OCI-LY3 (cell line): ENCODE measurements at regions not wholly inside any gene's neighbourhood (a gene's known extent, or its start where the extent isn't known, plus 50 kb on each side); places are given as distances from the start of the nearest gene placed in this dataset.

ENCODE experiments used
- EZH2phosphoT487 ChIP-seq: fragments of 200-600 bp; shearing (Covaris generic); IDR thresholded peaks from 2 replicates; pipeline ENCODE4 v1.6.1; 2018; ENCODE audit warnings: antibody characterized with exemption, mixed run types, low read depth
- TF ChIP-seq, protein P1 (sequence below): fragments of 200-600, 300-600 bp; sonication (generic); IDR thresholded peaks from 2 replicates; pipeline ENCODE4 v1.5.1; 2014; ENCODE audit warnings: antibody characterized with exemption, low read length, low read depth

GRCh38 chr5:58259685-58260152 is 200.2 kb downstream of the PLK2 start:
- TF ChIP-seq, protein P1, sequence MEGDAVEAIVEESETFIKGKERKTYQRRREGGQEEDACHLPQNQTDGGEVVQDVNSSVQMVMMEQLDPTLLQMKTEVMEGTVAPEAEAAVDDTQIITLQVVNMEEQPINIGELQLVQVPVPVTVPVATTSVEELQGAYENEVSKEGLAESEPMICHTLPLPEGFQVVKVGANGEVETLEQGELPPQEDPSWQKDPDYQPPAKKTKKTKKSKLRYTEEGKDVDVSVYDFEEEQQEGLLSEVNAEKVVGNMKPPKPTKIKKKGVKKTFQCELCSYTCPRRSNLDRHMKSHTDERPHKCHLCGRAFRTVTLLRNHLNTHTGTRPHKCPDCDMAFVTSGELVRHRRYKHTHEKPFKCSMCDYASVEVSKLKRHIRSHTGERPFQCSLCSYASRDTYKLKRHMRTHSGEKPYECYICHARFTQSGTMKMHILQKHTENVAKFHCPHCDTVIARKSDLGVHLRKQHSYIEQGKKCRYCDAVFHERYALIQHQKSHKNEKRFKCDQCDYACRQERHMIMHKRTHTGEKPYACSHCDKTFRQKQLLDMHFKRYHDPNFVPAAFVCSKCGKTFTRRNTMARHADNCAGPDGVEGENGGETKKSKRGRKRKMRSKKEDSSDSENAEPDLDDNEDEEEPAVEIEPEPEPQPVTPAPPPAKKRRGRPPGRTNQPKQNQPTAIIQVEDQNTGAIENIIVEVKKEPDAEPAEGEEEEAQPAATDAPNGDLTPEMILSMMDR, result no peak
- no peak for TF ChIP-seq EZH2phosphoT487
